GM23338 (cell line): ENCODE measurements at regions not wholly inside any gene's neighbourhood (a gene's known extent, or its start where the extent isn't known, plus 50 kb on each side); places are given as distances from the start of the nearest gene placed in this dataset.

Source experiments
- ATAC-seq: fragments of 200-7000 bp; cut with Tn5 transposase; 3 replicates; pipeline ENCODE4 v1.9.1; 2020
- DNase-seq: peaks from one replicate; pipeline ENCODE4 v3.0.0-alpha.2; 2015; ENCODE audit warnings: low spot score
- H2AFZ ChIP-seq: fragments of 200-600 bp; sonication (generic); 2 replicates; pipeline ENCODE4 v1.8.0; 2016; ENCODE audit warnings: antibody characterized with exemption, mild to moderate bottlenecking, moderate library complexity
- H3F3A ChIP-seq: fragments of 200-600 bp; sonication (generic); replicated peaks from 2 replicates; pipeline ENCODE4 v1.8.0; 2017; ENCODE audit warnings: antibody characterized with exemption, mixed run types, low read depth
- H3K27ac ChIP-seq: fragments of 200-600 bp; sonication (generic); 2 replicates; pipeline ENCODE4 v1.6.1; 2016; ENCODE audit warnings: low read depth
- H3K27me3 ChIP-seq: fragments of 200-600 bp; sonication (generic); 2 replicates; pipeline ENCODE4 v1.8.0; 2016; ENCODE audit warnings: mild to moderate bottlenecking, mixed run types, moderate library complexity; ENCODE audit not compliant: insufficient read depth
- H3K36me3 ChIP-seq: fragments of 200-600 bp; sonication (generic); 2 replicates; pipeline ENCODE4 v1.8.0; 2016; ENCODE audit warnings: mild to moderate bottlenecking; ENCODE audit not compliant: insufficient read depth
- H3K4me1 ChIP-seq: fragments of 200-600 bp; sonication (generic); 2 replicates; pipeline ENCODE4 v1.8.0; 2016; ENCODE audit warnings: mild to moderate bottlenecking, moderate library complexity; ENCODE audit not compliant: insufficient read depth
- H3K4me2 ChIP-seq: fragments of 200-600 bp; sonication (generic); 2 replicates; pipeline ENCODE4 v1.7.1; 2017; ENCODE audit warnings: mixed run types
- H3K4me3 ChIP-seq: fragments of 200-600 bp; sonication (generic); 2 replicates; pipeline ENCODE4 v1.6.1; 2016; ENCODE audit warnings: mixed run types
- H3K79me2 ChIP-seq: fragments of 200-600 bp; sonication (generic); replicated peaks from 2 replicates; pipeline ENCODE4 v1.8.0; 2017; ENCODE audit warnings: mild to moderate bottlenecking; ENCODE audit not compliant: insufficient read depth
- H3K9me2 ChIP-seq: fragments of 200-600 bp; sonication (generic); 2 replicates; pipeline ENCODE4 v1.8.0; 2017; ENCODE audit not compliant: insufficient read depth
- H4K20me1 ChIP-seq: fragments of 200-600 bp; sonication (generic); replicated peaks from 2 replicates; pipeline ENCODE4 v1.8.0; 2017; ENCODE audit warnings: mild to moderate bottlenecking; ENCODE audit not compliant: insufficient read depth
- H3K27ac Mint-ChIP-seq: 2 replicates; pipeline ENCODE4 v1.8.0; 2020; ENCODE audit warnings: inconsistent platforms, mild to moderate bottlenecking, moderate library complexity, mixed read lengths
- H3K27me3 Mint-ChIP-seq: 3 replicates; pipeline ENCODE4 v1.8.0; 2022; ENCODE audit warnings: low read depth, mild to moderate bottlenecking, moderate library complexity, mixed read lengths, inconsistent platforms; ENCODE audit not compliant: insufficient read depth, poor library complexity
- H3K36me3 Mint-ChIP-seq: 3 replicates; pipeline ENCODE4 v1.8.0; 2021; ENCODE audit warnings: low read depth, mild to moderate bottlenecking, inconsistent platforms, moderate library complexity, mixed read lengths
- H3K4me1 Mint-ChIP-seq: 3 replicates; pipeline ENCODE4 v1.8.0; 2020; ENCODE audit warnings: mild to moderate bottlenecking, inconsistent platforms, mixed read lengths
- H3K4me3 Mint-ChIP-seq: 3 replicates; pipeline ENCODE4 v1.8.0; 2021; ENCODE audit warnings: moderate library complexity, mild to moderate bottlenecking, inconsistent platforms, mixed read lengths
- H3K9me3 Mint-ChIP-seq: 3 replicates; pipeline ENCODE4 v1.8.0; 2020; ENCODE audit warnings: moderate library complexity, mild to moderate bottlenecking, inconsistent platforms, mixed read lengths
- CREB1 ChIP-seq: fragments of 250-450 bp; sonication (Bioruptor Pico); IDR thresholded peaks from 2 replicates; pipeline ENCODE4 v1.5.0; 2020; ENCODE audit warnings: low read depth, mild to moderate bottlenecking, moderate library complexity
- CTCF ChIP-seq, 2 experiments: fragments of 200-600 bp in 1 of 2; sonication (generic) in 1 of 2; conservative IDR thresholded peaks; 2 replicates each; pipeline versions ENCODE4 v1.5.1 to v1.6.1; 2016 to 2017; ENCODE audit warnings: antibody characterized with exemption in 2 of 2, low read depth in 2 of 2, mild to moderate bottlenecking in 2 of 2, moderate library complexity in 1 of 2
- EZH2phosphoT487 ChIP-seq: fragments of 200-600 bp; sonication (generic); IDR thresholded peaks from one replicate; pipeline ENCODE4 v1.8.1; 2018; ENCODE audit warnings: antibody characterized with exemption; ENCODE audit not compliant: unreplicated experiment
- NANOG ChIP-seq: IDR thresholded peaks from 2 replicates; pipeline ENCODE4 v1.6.1; 2016; ENCODE audit warnings: antibody characterized with exemption, borderline replicate concordance
- STAT1 ChIP-seq: IDR thresholded peaks from one replicate; pipeline ENCODE4 v1.6.1; 2016; ENCODE audit warnings: antibody characterized with exemption; ENCODE audit not compliant: unreplicated experiment
- ZNF114 ChIP-seq: fragments of 250-450 bp; sonication (Bioruptor Pico); IDR thresholded peaks from 2 replicates; pipeline ENCODE4 v1.5.0; 2020; ENCODE audit warnings: mild to moderate bottlenecking, moderate library complexity
- TF ChIP-seq, protein P1 (sequence below): fragments of 250-450 bp; sonication (Bioruptor Pico); IDR thresholded peaks from 2 replicates; pipeline ENCODE4 v1.5.0; 2020; ENCODE audit warnings: mild to moderate bottlenecking, moderate library complexity

DNA sequence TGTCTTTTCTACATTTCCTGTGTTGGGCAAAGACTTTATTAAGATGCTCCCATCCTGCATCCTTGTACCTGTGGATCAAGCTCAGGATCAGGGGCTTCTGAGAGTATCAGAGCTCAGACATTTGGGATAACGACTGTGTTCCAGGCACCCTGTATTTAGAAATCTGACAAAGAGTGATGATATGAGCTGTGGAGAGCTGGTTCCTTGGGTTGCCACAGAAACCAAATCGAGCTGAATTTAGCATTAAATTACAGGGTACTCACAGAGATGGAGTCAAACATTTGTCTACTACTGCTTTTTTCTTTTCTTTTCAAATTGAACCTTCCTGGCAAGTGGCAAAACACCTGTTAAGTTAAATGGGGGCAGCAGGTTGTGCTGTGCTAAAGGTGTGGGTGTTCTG, 110.6 kb downstream of the XCL2 start:
- DNase-seq: no peak
- TF ChIP-seq EZH2phosphoT487 (no peak), NANOG (no peak), CTCF (conservative IDR thresholded peaks at IDR 0.05; ENCODE audit: low read depth in 2 of 2) (no peak)
- Histone ChIP-seq H3K27me3 (no peaks in the 10 kb centered on the region), H3K36me3 (no peaks in the 10 kb centered on the region), H3K4me2 (no peak overlapping the region), H3K9me2 (no peaks in the 10 kb centered on the region), H4K20me1 (no peaks in the 10 kb centered on the region), H2AFZ (no peak overlapping the region), H3K4me3 (no peak overlapping the region), H3K27ac (no peak overlapping the region), H3F3A (no peaks in the 10 kb centered on the region), H3K79me2 (no peaks in the 10 kb centered on the region), H3K4me1 (peaks cover 6% of the 10 kb centered on the region; the same call in 1 of the 2 replicates)
- Mint-ChIP-seq H3K4me1 (peaks cover 4% of the 10 kb centered on the region; the same call in 2 of the 3 replicates), H3K4me3 (no peak overlapping the region), H3K9me3 (no peaks in the 10 kb centered on the region; the same call in 2 of the 3 replicates), H3K36me3 (no peaks in the 10 kb centered on the region; the same call in 2 of the 3 replicates), H3K27ac (no peak overlapping the region), H3K27me3 (peaks cover 4% of the 10 kb centered on the region)
- no peak for ATAC-seq

GRCh38 chr1:168431882-168432281, 111.9 kb downstream of the XCL2 start:
- Mint-ChIP-seq H3K4me1 (peaks cover 10% of the 10 kb centered on the region), H3K4me3 (no peak overlapping the region), H3K9me3 (no peaks in the 10 kb centered on the region; the same call in 2 of the 3 replicates), H3K36me3 (no peaks in the 10 kb centered on the region), H3K27me3 (peaks cover 4% of the 10 kb centered on the region), H3K27ac (no peak overlapping the region)
- no peaks in the 10 kb centered on the region for H3K9me2 ChIP-seq
- ATAC-seq (no peak), DNase-seq (no peak)
- H3K4me2 ChIP-seq: no peak overlapping the region
- no peaks in the 10 kb centered on the region for H3F3A ChIP-seq
- no peak overlapping the region for H2AFZ ChIP-seq
- no peaks in the 10 kb centered on the region for H3K36me3 ChIP-seq
- no peak overlapping the region for H3K27ac ChIP-seq
- H3K4me1 ChIP-seq: peaks cover 12% of the 10 kb centered on the region
- H4K20me1 ChIP-seq: no peaks in the 10 kb centered on the region
- no peaks in the 10 kb centered on the region for H3K79me2 ChIP-seq
- no peaks in the 10 kb centered on the region for H3K27me3 ChIP-seq
- no peak overlapping the region for H3K4me3 ChIP-seq
- TF ChIP-seq NANOG: no peak
- no peak for TF ChIP-seq EZH2phosphoT487
- no peak for TF ChIP-seq ZNF114 (CRISPR knock-in tag)
- no peak for TF ChIP-seq STAT1
- no peak for TF ChIP-seq CREB1 (CRISPR knock-in tag)
- no peak for TF ChIP-seq CTCF (conservative IDR thresholded peaks at IDR 0.05; ENCODE audit: low read depth in 2 of 2)
- TF ChIP-seq, protein P1, sequence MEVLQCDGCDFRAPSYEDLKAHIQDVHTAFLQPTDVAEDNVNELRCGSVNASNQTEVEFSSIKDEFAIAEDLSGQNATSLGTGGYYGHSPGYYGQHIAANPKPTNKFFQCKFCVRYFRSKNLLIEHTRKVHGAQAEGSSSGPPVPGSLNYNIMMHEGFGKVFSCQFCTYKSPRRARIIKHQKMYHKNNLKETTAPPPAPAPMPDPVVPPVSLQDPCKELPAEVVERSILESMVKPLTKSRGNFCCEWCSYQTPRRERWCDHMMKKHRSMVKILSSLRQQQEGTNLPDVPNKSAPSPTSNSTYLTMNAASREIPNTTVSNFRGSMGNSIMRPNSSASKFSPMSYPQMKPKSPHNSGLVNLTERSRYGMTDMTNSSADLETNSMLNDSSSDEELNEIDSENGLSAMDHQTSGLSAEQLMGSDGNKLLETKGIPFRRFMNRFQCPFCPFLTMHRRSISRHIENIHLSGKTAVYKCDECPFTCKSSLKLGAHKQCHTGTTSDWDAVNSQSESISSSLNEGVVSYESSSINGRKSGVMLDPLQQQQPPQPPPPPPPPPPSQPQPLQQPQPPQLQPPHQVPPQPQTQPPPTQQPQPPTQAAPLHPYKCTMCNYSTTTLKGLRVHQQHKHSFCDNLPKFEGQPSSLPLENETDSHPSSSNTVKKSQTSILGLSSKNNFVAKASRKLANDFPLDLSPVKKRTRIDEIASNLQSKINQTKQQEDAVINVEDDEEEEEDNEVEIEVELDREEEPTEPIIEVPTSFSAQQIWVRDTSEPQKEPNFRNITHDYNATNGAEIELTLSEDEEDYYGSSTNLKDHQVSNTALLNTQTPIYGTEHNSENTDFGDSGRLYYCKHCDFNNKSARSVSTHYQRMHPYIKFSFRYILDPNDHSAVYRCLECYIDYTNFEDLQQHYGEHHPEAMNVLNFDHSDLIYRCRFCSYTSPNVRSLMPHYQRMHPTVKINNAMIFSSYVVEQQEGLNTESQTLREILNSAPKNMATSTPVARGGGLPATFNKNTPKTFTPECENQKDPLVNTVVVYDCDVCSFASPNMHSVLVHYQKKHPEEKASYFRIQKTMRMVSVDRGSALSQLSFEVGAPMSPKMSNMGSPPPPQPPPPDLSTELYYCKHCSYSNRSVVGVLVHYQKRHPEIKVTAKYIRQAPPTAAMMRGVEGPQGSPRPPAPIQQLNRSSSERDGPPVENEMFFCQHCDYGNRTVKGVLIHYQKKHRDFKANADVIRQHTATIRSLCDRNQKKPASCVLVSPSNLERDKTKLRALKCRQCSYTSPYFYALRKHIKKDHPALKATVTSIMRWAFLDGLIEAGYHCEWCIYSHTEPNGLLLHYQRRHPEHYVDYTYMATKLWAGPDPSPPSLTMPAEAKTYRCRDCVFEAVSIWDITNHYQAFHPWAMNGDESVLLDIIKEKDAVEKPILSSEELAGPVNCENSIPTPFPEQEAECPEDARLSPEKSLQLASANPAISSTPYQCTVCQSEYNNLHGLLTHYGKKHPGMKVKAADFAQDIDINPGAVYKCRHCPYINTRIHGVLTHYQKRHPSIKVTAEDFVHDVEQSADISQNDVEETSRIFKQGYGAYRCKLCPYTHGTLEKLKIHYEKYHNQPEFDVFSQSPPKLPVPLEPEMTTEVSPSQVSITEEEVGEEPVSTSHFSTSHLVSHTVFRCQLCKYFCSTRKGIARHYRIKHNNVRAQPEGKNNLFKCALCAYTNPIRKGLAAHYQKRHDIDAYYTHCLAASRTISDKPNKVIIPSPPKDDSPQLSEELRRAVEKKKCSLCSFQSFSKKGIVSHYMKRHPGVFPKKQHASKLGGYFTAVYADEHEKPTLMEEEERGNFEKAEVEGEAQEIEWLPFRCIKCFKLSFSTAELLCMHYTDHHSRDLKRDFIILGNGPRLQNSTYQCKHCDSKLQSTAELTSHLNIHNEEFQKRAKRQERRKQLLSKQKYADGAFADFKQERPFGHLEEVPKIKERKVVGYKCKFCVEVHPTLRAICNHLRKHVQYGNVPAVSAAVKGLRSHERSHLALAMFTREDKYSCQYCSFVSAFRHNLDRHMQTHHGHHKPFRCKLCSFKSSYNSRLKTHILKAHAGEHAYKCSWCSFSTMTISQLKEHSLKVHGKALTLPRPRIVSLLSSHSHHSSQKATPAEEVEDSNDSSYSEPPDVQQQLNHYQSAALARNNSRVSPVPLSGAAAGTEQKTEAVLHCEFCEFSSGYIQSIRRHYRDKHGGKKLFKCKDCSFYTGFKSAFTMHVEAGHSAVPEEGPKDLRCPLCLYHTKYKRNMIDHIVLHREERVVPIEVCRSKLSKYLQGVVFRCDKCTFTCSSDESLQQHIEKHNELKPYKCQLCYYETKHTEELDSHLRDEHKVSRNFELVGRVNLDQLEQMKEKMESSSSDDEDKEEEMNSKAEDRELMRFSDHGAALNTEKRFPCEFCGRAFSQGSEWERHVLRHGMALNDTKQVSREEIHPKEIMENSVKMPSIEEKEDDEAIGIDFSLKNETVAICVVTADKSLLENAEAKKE (CRISPR knock-in tag): no peak
